Left cardiac atrium (tissue), 4 donors: ENCODE measurements at regions not wholly inside any gene's neighbourhood (a gene's known extent, or its start where the extent isn't known, plus 50 kb on each side); places are given as distances from the start of the nearest gene placed in this dataset.
"Not testable (repeated sequence)": the region's sequence is repeated elsewhere in the genome, so short reads cannot be mapped to it uniquely, and the experiment has no call there.

Source experiments
- ATAC-seq, 2 donors: fragments of 200-7000 bp; cut with Tn5 transposase; one replicate each; pipeline ENCODE4 v1.9.1; 2020; ENCODE audit warnings: mild to moderate bottlenecking in 2 of 2, moderate library complexity in 2 of 2
- DNase-seq: peaks from one replicate; pipeline ENCODE4 v3.0.0-alpha.2; 2020
- intact Hi-C, 2 donors: fragments of 100-400 bp; cut with DNase I; formaldehyde crosslinking; loops; one replicate each; pipeline versions ENCODE4 v1.14.1 to v1.15.1; 2022 to 2023
- donor health status: DM: no; HTN: yes; CAD: no.
- donor health status: DM: no; HTN: yes; CAD: no; lungs with severe emphysema.
- donor health status: DM: yes; HTN: yes; CAD: no.
- donor health status: Dilated cardiomyopathy.

- intact Hi-C loops: no loop called here
- no peak for DNase-seq
- no peak for ATAC-seq
These were observed 539.2 kb downstream of the MEI4 start for GRCh38 chr6:78192057-78192456.

GRCh38 chr6:78199044-78199443, 546.2 kb downstream of the MEI4 start:
- ATAC-seq: no peak
- no peak for DNase-seq
- intact Hi-C loops: no loop called here

- ATAC-seq (no peak), DNase-seq (no peak)
- intact Hi-C loops: no loop called here
These were observed 569.4 kb downstream of the MEI4 start for GRCh38 chr6:78222226-78222625.

GRCh38 chr6:78231002-78231401, 578.2 kb downstream of the MEI4 start:
- intact Hi-C loops: no loop called here
- DNase-seq: no peak
- no peak for ATAC-seq

- intact Hi-C loops: no loop called here
- ATAC-seq: no peak
These were observed 590.7 kb downstream of the MEI4 start for GRCh38 chr6:78243519-78243918.

GRCh38 chr6:78251931-78252330, 599.1 kb downstream of the MEI4 start:
- intact Hi-C loops: no loop called here
- ATAC-seq (no peak), DNase-seq (no peak)

More at GRCh38 chr6:78243519-78243918, 590.7 kb downstream of the MEI4 start:
- DNase-seq: no peak

GRCh38 chr6:78253618-78254017, 600.8 kb downstream of the MEI4 start:
- intact Hi-C loops: no loop called here
- DNase-seq (no peak), ATAC-seq (no peak)

- intact Hi-C loops: loop anchor here in 1 of 2 donors (5.0 kb wide), 1 partner anchor 67 kb away; no protein-coding TSS in a partner anchor
These were observed 607.1 kb downstream of the MEI4 start for GRCh38 chr6:78259935-78260334.

GRCh38 chr6:78260427-78260826, 606.9 kb upstream of the IRAK1BP1 start:
- DNase-seq, ATAC-seq, intact Hi-C loops: not testable (repeated sequence)

More at GRCh38 chr6:78259935-78260334, 607.1 kb downstream of the MEI4 start:
- DNase-seq: no peak
- no peak for ATAC-seq

GRCh38 chr6:78268591-78269452, 598.5 kb upstream of the IRAK1BP1 start:
- intact Hi-C loops: no loop called here
- ATAC-seq (no peak), DNase-seq (no peak)

- no peak for ATAC-seq
These were observed 566.5 kb upstream of the IRAK1BP1 start for GRCh38 chr6:78300885-78301284.

GRCh38 chr6:78302411-78302810, 564.9 kb upstream of the IRAK1BP1 start:
- ATAC-seq: no peak
- DNase-seq: no peak

More at GRCh38 chr6:78300885-78301284, 566.5 kb upstream of the IRAK1BP1 start:
- DNase-seq: no peak
- intact Hi-C loops: no loop called here

GRCh38 chr6:78308025-78308424, 559.3 kb upstream of the IRAK1BP1 start:
- DNase-seq (no peak), ATAC-seq (no peak)
- intact Hi-C loops: no loop called here

More at GRCh38 chr6:78302411-78302810, 564.9 kb upstream of the IRAK1BP1 start:
- intact Hi-C loops: no loop called here

- ATAC-seq (no peak), DNase-seq (no peak)
- intact Hi-C loops: no loop called here
These were observed 545.1 kb upstream of the IRAK1BP1 start for GRCh38 chr6:78322068-78322845.

- no peak for ATAC-seq
- intact Hi-C loops: no loop called here
- DNase-seq: no peak
These were observed 543.1 kb upstream of the IRAK1BP1 start for GRCh38 chr6:78324213-78324612.

GRCh38 chr6:78340755-78341154, 526.6 kb upstream of the IRAK1BP1 start:
- no peak for ATAC-seq
- intact Hi-C loops: no loop called here
- DNase-seq: no peak

- DNase-seq (no peak), ATAC-seq (no peak)
- intact Hi-C loops: no loop called here
These were observed 521.5 kb upstream of the IRAK1BP1 start for GRCh38 chr6:78345882-78346281.

GRCh38 chr6:78347191-78347916, 520.0 kb upstream of the IRAK1BP1 start:
- DNase-seq: no peak
- ATAC-seq: no peak
- intact Hi-C loops: no loop called here

- DNase-seq (no peak), ATAC-seq (no peak)
- intact Hi-C loops: no loop called here
These were observed 514.3 kb upstream of the IRAK1BP1 start for GRCh38 chr6:78353040-78353439.

GRCh38 chr6:78363688-78364087, 503.7 kb upstream of the IRAK1BP1 start:
- no peak for DNase-seq
- intact Hi-C loops: no loop called here
- no peak for ATAC-seq
